Vagina (tissue), 2 donors: ENCODE measurements at regions not wholly inside any gene's neighbourhood (a gene's known extent, or its start where the extent isn't known, plus 50 kb on each side); places are given as distances from the start of the nearest gene placed in this dataset.

ENCODE experiments used
- DNase-seq, 2 donors: peaks; one replicate each; pipeline ENCODE4 v3.0.0-alpha.2; 2017; ENCODE audit errors: extremely low spot score in 2 of 2
- H3K27ac ChIP-seq: fragments of 200-600 bp; sonication (generic); one replicate; pipeline ENCODE4 v1.5.1; 2019
- H3K27me3 ChIP-seq: fragments of 200-600 bp; sonication (generic); one replicate; pipeline ENCODE4 v1.5.1; 2019
- H3K36me3 ChIP-seq, 2 donors: fragments of 200-600 bp; sonication (generic); one replicate each; pipeline ENCODE4 v1.5.1; 2017 to 2019
- H3K4me1 ChIP-seq: fragments of 200-600 bp; sonication (generic); one replicate; pipeline ENCODE4 v1.5.1; 2019
- H3K4me3 ChIP-seq, 2 donors: fragments of 200-600 bp; sonication (generic); 1 replicate in 1 of 2; 2 replicates in 1 of 2; pipeline ENCODE4 v1.5.1; 2016 to 2019
- H3K9me3 ChIP-seq: fragments of 200-600 bp; sonication (generic); one replicate; pipeline ENCODE4 v1.5.1; 2019
- CTCF ChIP-seq, 3 experiments: fragments of 450-650 bp in 2 of 3; fragments of 200-600 bp in 1 of 3; sonication (generic) in 1 of 3; IDR thresholded peaks; one replicate each; pipeline ENCODE4 v1.5.1; 2017 to 2019; ENCODE audit warnings: antibody characterized with exemption in 3 of 3, mild to moderate bottlenecking in 2 of 3, moderate library complexity in 2 of 3
- POLR2A ChIP-seq, 2 donors: fragments of 450-650 bp; IDR thresholded peaks; one replicate each; pipeline ENCODE4 v1.6.1; 2017; ENCODE audit warnings: antibody characterized with exemption in 2 of 2, mild to moderate bottlenecking in 2 of 2, moderate library complexity in 2 of 2
- POLR2AphosphoS5 ChIP-seq, 2 donors: sonication (generic); formaldehyde crosslinking; IDR thresholded peaks; one replicate each; pipeline ENCODE4 v1.9.0; 2017; ENCODE audit warnings: antibody characterized with exemption in 2 of 2, mild to moderate bottlenecking in 2 of 2, low read depth in 1 of 2; ENCODE audit not compliant: insufficient read depth in 1 of 2
- intact Hi-C: fragments of 100-400 bp; cut with DNase I; formaldehyde crosslinking; loops from one replicate; pipeline ENCODE4 v1.15.1; 2023

- TF ChIP-seq CTCF (IDR thresholded peaks at IDR 0.05) (no peak), POLR2A (IDR thresholded peaks at IDR 0.05) (no peak), POLR2AphosphoS5 (IDR thresholded peaks at IDR 0.05; ENCODE audit: insufficient read depth in 1 of 2, low read depth in 1 of 2) (no peak)
- Histone ChIP-seq H3K9me3 (peaks cover 9% of the 10 kb centered on the region), H3K27ac (no peak overlapping the region), H3K4me1 (no peaks in the 10 kb centered on the region), H3K4me3 (no peak overlapping the region), H3K36me3 (no peaks in the 10 kb centered on the region), H3K27me3 (no peaks in the 10 kb centered on the region)
- intact Hi-C loops, result no loop called here
- no peak for DNase-seq
These were observed 313.4 kb upstream of the GPR149 start for GRCh38 chr3:154743418-154743817.

GRCh38 chr3:154734468-154734867 is 304.5 kb upstream of the GPR149 start:
- Histone ChIP-seq H3K9me3 (no peaks in the 10 kb centered on the region), H3K4me3 (no peak overlapping the region), H3K4me1 (no peaks in the 10 kb centered on the region), H3K27me3 (no peaks in the 10 kb centered on the region), H3K36me3 (no peaks in the 10 kb centered on the region), H3K27ac (no peak overlapping the region)
- no peak for DNase-seq
- TF ChIP-seq POLR2A (IDR thresholded peaks at IDR 0.05), result no peak
- no peak for TF ChIP-seq POLR2AphosphoS5 (IDR thresholded peaks at IDR 0.05; ENCODE audit: insufficient read depth in 1 of 2, low read depth in 1 of 2)
- TF ChIP-seq CTCF (IDR thresholded peaks at IDR 0.05), result no peak
- intact Hi-C loops, result no loop called here

- no peaks in the 10 kb centered on the region for H3K27me3 ChIP-seq
- H3K9me3 ChIP-seq, result no peaks in the 10 kb centered on the region
- no peaks in the 10 kb centered on the region for H3K4me1 ChIP-seq
- H3K36me3 ChIP-seq, result no peaks in the 10 kb centered on the region
- TF ChIP-seq POLR2A (IDR thresholded peaks at IDR 0.05), result no peak
- DNase-seq, result no peak
- H3K4me3 ChIP-seq, result no peak overlapping the region
- no peak overlapping the region for H3K27ac ChIP-seq
- intact Hi-C loops, result no loop called here
These were observed 300.2 kb upstream of the GPR149 start for GRCh38 chr3:154730186-154730585.

GRCh38 chr3:154729741-154730140 is 299.8 kb upstream of the GPR149 start:
- Histone ChIP-seq H3K27me3 (no peaks in the 10 kb centered on the region), H3K4me1 (no peaks in the 10 kb centered on the region), H3K4me3 (no peak overlapping the region), H3K36me3 (no peaks in the 10 kb centered on the region), H3K27ac (no peak overlapping the region), H3K9me3 (no peaks in the 10 kb centered on the region)
- no peak for DNase-seq
- TF ChIP-seq POLR2AphosphoS5 (IDR thresholded peaks at IDR 0.05; ENCODE audit: insufficient read depth in 1 of 2, low read depth in 1 of 2) (no peak), CTCF (IDR thresholded peaks at IDR 0.05) (no peak), POLR2A (IDR thresholded peaks at IDR 0.05) (no peak)
- intact Hi-C loops, result no loop called here

GRCh38 chr3:154728285-154728684 is 298.3 kb upstream of the GPR149 start:
- DNase-seq, result no peak
- H3K9me3 ChIP-seq, result no peaks in the 10 kb centered on the region
- TF ChIP-seq POLR2A (IDR thresholded peaks at IDR 0.05) (no peak), POLR2AphosphoS5 (IDR thresholded peaks at IDR 0.05; ENCODE audit: insufficient read depth in 1 of 2, low read depth in 1 of 2) (no peak), CTCF (IDR thresholded peaks at IDR 0.05) (no peak)
- H3K27me3 ChIP-seq, result no peaks in the 10 kb centered on the region
- H3K27ac ChIP-seq, result no peak overlapping the region
- no peaks in the 10 kb centered on the region for H3K36me3 ChIP-seq
- intact Hi-C loops, result no loop called here
- H3K4me3 ChIP-seq, result no peak overlapping the region
- H3K4me1 ChIP-seq, result no peaks in the 10 kb centered on the region

GRCh38 chr3:154720921-154721320 is 290.9 kb upstream of the GPR149 start:
- Histone ChIP-seq H3K4me3 (no peak overlapping the region), H3K27ac (no peak overlapping the region), H3K36me3 (no peaks in the 10 kb centered on the region), H3K27me3 (no peaks in the 10 kb centered on the region), H3K4me1 (no peaks in the 10 kb centered on the region), H3K9me3 (no peaks in the 10 kb centered on the region)
- DNase-seq, result no peak
- TF ChIP-seq CTCF (IDR thresholded peaks at IDR 0.05), result no peak
- no peak for TF ChIP-seq POLR2AphosphoS5 (IDR thresholded peaks at IDR 0.05; ENCODE audit: insufficient read depth in 1 of 2, low read depth in 1 of 2)
- no peak for TF ChIP-seq POLR2A (IDR thresholded peaks at IDR 0.05)
- intact Hi-C loops, result no loop called here
